Lung microvascular endothelial cell (primary cell): ENCODE measurements at regions not wholly inside any gene's neighbourhood (a gene's known extent, or its start where the extent isn't known, plus 50 kb on each side); places are given as distances from the start of the nearest gene placed in this dataset.
"Not testable (repeated sequence)": the region's sequence is repeated elsewhere in the genome, so short reads cannot be mapped to it uniquely, and the experiment has no call there.

Experiments
- DNase-seq, 2 donors: peaks; one replicate each; pipeline versions ENCODE4 v3.0.0 to v3.0.0-alpha.2; 2010; ENCODE audit warnings: low read depth in 2 of 2

GRCh38 chr12:19764408-19764807 is 325.1 kb downstream of the AEBP2 start:
- peak in 1 of 2 donors; percentile 31 for DNase-seq

GRCh38 chr12:19771858-19772257 is 332.6 kb downstream of the AEBP2 start:
- no peak for DNase-seq

- DNase-seq: no peak
Observed at GRCh38 chr12:19772776-19773175, 333.5 kb downstream of the AEBP2 start.

- DNase-seq: no peak
Observed at GRCh38 chr12:19775241-19775640, 335.9 kb downstream of the AEBP2 start.

GRCh38 chr12:19775976-19776375 is 336.7 kb downstream of the AEBP2 start:
- DNase-seq: not testable (repeated sequence)

- peak in 1 of 2 donors; percentile 55 for DNase-seq
Observed at GRCh38 chr12:19778172-19778571, 338.9 kb downstream of the AEBP2 start.

GRCh38 chr12:19778797-19779196 is 339.5 kb downstream of the AEBP2 start:
- peak in 1 of 2 donors; percentile 27 for DNase-seq

- no peak for DNase-seq
Observed at GRCh38 chr12:19779395-19780056, 340.2 kb downstream of the AEBP2 start.

- DNase-seq: no peak
Observed at GRCh38 chr12:19780460-19780859, 341.2 kb downstream of the AEBP2 start.

- no peak for DNase-seq
Observed at GRCh38 chr12:19783547-19784444, 344.5 kb downstream of the AEBP2 start.

GRCh38 chr12:19792028-19792427 is 352.7 kb downstream of the AEBP2 start:
- DNase-seq: no peak

GRCh38 chr12:19794116-19794515 is 354.8 kb downstream of the AEBP2 start:
- DNase-seq: no peak

GRCh38 chr12:19799216-19799615 is 359.9 kb downstream of the AEBP2 start:
- DNase-seq: peak in 1 of 2 donors; percentile 18

GRCh38 chr12:19799895-19800602 is 360.8 kb downstream of the AEBP2 start:
- DNase-seq: peak in 1 of 2 donors; percentile 24

GRCh38 chr12:19800884-19801283 is 361.6 kb downstream of the AEBP2 start:
- peak in 1 of 2 donors; percentile 45 for DNase-seq

GRCh38 chr12:19801941-19802340 is 362.6 kb downstream of the AEBP2 start:
- DNase-seq: no peak

- DNase-seq: no peak
Observed at GRCh38 chr12:19802915-19803314, 363.6 kb downstream of the AEBP2 start.

GRCh38 chr12:19804737-19805136 is 365.4 kb downstream of the AEBP2 start:
- no peak for DNase-seq

- no peak for DNase-seq
Observed at GRCh38 chr12:19808371-19808770, 369.1 kb downstream of the AEBP2 start.

GRCh38 chr12:19810213-19810612 is 370.9 kb downstream of the AEBP2 start:
- DNase-seq: peak in 1 of 2 donors; percentile 28

- no peak for DNase-seq
Observed at GRCh38 chr12:19811922-19812321, 372.6 kb downstream of the AEBP2 start.

- no peak for DNase-seq
Observed at GRCh38 chr12:19819231-19819630, 379.9 kb downstream of the AEBP2 start.
